ENCODE measurements at regions not wholly inside any gene's neighbourhood (a gene's known extent, or its start where the extent isn't known, plus 50 kb on each side); places are given as distances from the start of the nearest gene placed in this dataset.
A peak's percentile ranks its signal among the peaks of the same experiment; 100 is the strongest.
"Not testable (repeated sequence)": the region's sequence is repeated elsewhere in the genome, so short reads cannot be mapped to it uniquely, and the experiment has no call there.

- DNase-seq (ENCODE audit: low read depth), result no peak
- no peak overlapping the region for H3K4me3 ChIP-seq (ENCODE audit: low read length)
- TF ChIP-seq CTCF (conservative IDR thresholded peaks at IDR 0.05; ENCODE audit: low read depth, low read length), result no peak
Measured at GRCh38 chr6:21342501-21342900, 251.1 kb upstream of the SOX4 start.

DNA sequence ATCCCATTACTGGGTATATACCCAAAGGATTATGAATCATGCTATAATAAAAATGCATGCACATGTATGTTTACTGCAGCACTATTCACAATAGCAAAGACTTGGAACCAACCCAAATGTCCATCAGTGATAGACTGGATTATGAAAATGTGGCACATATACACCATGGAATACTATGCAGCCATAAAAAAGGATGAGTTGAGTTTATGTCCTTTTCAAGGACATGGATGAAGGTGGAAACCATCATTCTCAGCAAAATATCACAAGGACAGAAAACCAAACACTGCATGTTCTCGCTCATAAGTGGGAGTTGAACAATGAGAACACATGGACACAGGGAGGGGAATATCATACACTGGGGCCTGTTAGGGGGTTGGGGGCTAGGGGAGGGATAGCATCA, 247.8 kb upstream of the SOX4 start:
- not testable (repeated sequence) for DNase-seq (ENCODE audit: low read depth); H3K4me3 ChIP-seq (ENCODE audit: low read length)

DNA sequence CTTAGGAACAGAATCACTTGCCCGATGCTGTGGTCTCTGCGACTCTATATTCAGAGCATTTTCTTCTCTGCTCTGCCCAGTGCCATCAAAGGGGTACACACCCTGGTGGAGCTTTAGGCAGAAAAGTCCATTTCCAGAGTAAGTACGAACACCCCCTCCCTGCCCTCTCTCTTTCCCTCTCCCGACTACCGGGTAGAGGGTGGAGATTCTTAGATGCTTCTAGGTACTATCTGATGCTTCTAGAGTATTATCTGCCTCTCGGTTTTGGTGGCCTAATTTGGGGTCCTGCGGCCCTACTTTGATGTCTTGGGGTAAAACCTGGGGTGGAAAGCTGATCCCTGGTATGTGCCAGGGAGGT, 245.4 kb upstream of the SOX4 start:
- no peak overlapping the region for H3K4me3 ChIP-seq (ENCODE audit: low read length)
- no peak for DNase-seq (ENCODE audit: low read depth)
- TF ChIP-seq CTCF (conservative IDR thresholded peaks at IDR 0.05; ENCODE audit: low read depth, low read length), result no peak

- no peak for TF ChIP-seq CTCF (conservative IDR thresholded peaks at IDR 0.05; ENCODE audit: low read depth, low read length)
- DNase-seq (ENCODE audit: low read depth), result peak; percentile 72
- no peak overlapping the region for H3K4me3 ChIP-seq (ENCODE audit: low read length)
Measured at GRCh38 chr6:21348504-21349195, 244.9 kb upstream of the SOX4 start.

DNA sequence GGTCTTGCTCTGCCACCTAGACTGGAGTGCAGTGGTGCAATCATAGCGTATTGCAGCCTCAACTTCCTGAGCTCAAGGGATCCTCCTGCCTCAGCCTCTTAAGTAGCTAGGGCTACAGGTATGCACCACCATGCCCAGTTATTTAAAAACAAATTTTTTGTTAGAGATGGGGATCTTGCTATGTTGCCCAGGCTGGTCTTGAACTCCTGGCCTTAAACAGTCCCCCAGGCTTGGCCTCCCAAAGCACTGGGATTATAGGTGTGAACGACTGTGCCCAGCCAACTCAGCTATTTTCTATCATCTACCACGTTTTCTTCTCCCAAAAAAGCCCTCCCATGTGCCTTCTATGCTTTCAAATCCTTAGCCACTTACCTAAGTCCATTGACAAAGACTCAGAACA, 243.7 kb upstream of the SOX4 start:
- no peak for DNase-seq (ENCODE audit: low read depth)
- no peak overlapping the region for H3K4me3 ChIP-seq (ENCODE audit: low read length)
- no peak for TF ChIP-seq CTCF (conservative IDR thresholded peaks at IDR 0.05; ENCODE audit: low read depth, low read length)

DNA sequence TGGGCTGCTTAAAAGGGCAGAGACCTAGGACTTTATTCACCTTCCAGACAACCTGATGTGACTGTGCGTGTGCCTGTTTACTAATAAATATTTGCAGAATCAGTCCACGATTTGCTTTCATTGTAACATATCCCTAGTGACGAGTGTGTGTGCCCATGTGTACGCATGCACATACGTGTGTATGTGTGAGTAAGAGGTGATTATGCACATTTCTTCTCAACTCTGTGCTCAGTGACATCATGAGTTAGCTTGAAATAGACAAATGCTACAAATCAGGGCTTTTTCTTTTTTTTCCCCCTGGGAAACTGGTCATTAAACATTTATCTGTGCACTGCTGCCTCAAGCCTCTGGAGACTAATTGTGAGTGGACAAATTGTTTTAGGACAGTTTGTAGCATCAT, 242.6 kb upstream of the SOX4 start:
- DNase-seq (ENCODE audit: low read depth), result no peak
- no peak overlapping the region for H3K4me3 ChIP-seq (ENCODE audit: low read length)
- no peak for TF ChIP-seq CTCF (conservative IDR thresholded peaks at IDR 0.05; ENCODE audit: low read depth, low read length)

- no peak overlapping the region for H3K4me3 ChIP-seq (ENCODE audit: low read length)
- DNase-seq (ENCODE audit: low read depth), result no peak
- TF ChIP-seq CTCF (conservative IDR thresholded peaks at IDR 0.05; ENCODE audit: low read depth, low read length), result no peak
Measured at GRCh38 chr6:21352131-21352530, 241.4 kb upstream of the SOX4 start.
